Activated CD4-positive, alpha-beta T cell treated with anti-CD3 and anti-CD28 coated beads, Interleukin-2, amount 10 ng/mL, durations not matched to agents 7 days and 5 days (primary cell): ENCODE measurements at regions not wholly inside any gene's neighbourhood (a gene's known extent, or its start where the extent isn't known, plus 50 kb on each side); places are given as distances from the start of the nearest gene placed in this dataset.

Experiments used
- CTCF ChIA-PET: fragments of 350-600 bp; sonication (Branson Sonifier 250); formaldehyde crosslinking; loops from one replicate; lab custom pipeline; 2021; ENCODE audit warnings: antibody characterized with exemption; lab: Charles Lee
- POLR2A ChIA-PET: fragments of 350-600 bp; sonication (Branson Sonifier 250); formaldehyde crosslinking; loops from one replicate; lab custom pipeline; 2021; ENCODE audit warnings: antibody characterized with exemption; lab: Charles Lee
- DNase-seq: peaks from one replicate; pipeline ENCODE4 v3.0.0-alpha.2; 2020
- H3K27ac Mint-ChIP-seq: one replicate; pipeline ENCODE4 v1.8.0; 2021; ENCODE audit warnings: mild to moderate bottlenecking, moderate library complexity, mixed read lengths
- H3K27me3 Mint-ChIP-seq: one replicate; pipeline ENCODE4 v1.8.0; 2021; ENCODE audit warnings: mixed read lengths
- H3K36me3 Mint-ChIP-seq: one replicate; pipeline ENCODE4 v1.8.0; 2021; ENCODE audit warnings: low read depth, mixed read lengths
- H3K4me1 Mint-ChIP-seq: one replicate; pipeline ENCODE4 v1.8.0; 2021; ENCODE audit warnings: mixed read lengths
- H3K4me3 Mint-ChIP-seq: one replicate; pipeline ENCODE4 v1.8.0; 2021; ENCODE audit warnings: mild to moderate bottlenecking, moderate library complexity, mixed read lengths
- H3K9me3 Mint-ChIP-seq: one replicate; pipeline ENCODE4 v1.8.0; 2021; ENCODE audit warnings: mixed read lengths

DNA sequence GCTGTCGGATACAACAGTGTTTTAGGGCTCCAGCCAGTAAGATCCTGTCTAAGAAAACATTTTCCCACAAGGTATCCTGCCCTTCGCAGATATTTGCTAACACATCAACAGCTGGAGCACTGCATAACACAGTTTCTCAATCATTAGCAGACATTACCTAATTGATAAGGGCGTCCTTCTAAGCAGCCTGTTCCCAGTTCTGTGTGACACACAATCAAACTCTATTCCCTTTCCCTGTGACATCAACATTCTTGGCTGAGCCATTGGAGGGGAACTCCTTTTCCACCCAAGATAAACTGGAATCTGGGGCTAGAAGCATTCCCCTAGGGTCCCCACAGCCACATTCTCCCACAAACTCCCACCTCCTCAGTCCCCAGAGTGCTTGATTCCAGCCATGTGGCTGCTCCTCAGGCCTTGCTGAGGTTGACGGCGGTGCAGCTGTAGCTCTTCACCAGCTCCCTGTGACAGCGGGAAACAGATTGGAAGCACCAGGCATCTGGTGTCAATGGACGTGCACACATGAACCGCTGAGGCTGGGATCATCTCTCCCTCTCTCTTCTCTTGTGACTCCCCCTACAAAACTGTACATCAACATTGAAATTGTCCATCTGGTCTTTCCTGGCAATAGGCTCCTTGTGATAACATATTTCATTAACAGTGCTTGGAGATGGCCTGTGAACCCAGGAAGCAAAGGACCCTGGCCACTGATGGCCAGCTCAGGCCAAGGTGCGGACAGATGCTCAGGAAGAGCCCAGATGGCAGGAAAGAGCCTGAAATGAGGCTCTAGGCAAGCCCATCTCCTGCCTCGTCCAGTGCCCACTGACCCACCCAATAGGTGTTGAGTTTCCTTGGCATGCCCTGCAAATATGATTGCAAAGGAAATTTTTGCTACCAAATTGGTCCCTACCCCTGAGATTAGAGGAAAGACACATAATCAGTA lies 131.1 kb upstream of the TBX20 start:
- Mint-ChIP-seq H3K27ac (no peak overlapping the region), H3K9me3 (no peaks in the 10 kb centered on the region), H3K27me3 (peaks cover 19% of the 10 kb centered on the region), H3K4me1 (no peaks in the 10 kb centered on the region), H3K4me3 (no peak overlapping the region), H3K36me3 (no peaks in the 10 kb centered on the region)
- ChIA-PET CTCF (no interaction called here), POLR2A (no interaction called here)
- no peak for DNase-seq

DNA sequence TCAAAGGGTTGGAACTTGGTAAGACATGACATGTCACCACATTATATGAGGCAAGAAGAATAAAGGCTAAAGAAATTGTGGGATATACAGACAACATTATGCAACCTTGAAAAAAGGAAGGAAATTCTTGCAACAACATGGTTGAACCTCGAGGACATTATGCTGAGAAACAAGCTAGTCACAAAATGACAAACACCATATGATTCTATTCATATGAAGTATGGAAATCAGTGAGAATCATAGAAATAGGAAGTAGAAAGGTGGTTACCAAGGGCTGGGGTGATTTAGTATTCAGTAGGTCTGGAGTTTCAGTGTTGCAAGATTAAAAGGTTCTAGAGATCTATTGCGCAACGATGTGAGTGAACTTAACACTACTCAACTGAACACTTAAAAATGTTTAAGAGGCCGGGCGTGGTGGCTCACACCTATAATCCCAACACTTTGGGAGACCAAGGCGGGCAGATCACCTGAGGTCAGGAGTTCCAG lies 126.9 kb upstream of the TBX20 start:
- Mint-ChIP-seq H3K27ac (no peak overlapping the region), H3K36me3 (no peaks in the 10 kb centered on the region), H3K9me3 (no peaks in the 10 kb centered on the region), H3K4me1 (no peaks in the 10 kb centered on the region), H3K27me3 (peaks cover 23% of the 10 kb centered on the region), H3K4me3 (no peak overlapping the region)
- DNase-seq = no peak
- ChIA-PET POLR2A (no interaction called here), CTCF (no interaction called here)

DNA sequence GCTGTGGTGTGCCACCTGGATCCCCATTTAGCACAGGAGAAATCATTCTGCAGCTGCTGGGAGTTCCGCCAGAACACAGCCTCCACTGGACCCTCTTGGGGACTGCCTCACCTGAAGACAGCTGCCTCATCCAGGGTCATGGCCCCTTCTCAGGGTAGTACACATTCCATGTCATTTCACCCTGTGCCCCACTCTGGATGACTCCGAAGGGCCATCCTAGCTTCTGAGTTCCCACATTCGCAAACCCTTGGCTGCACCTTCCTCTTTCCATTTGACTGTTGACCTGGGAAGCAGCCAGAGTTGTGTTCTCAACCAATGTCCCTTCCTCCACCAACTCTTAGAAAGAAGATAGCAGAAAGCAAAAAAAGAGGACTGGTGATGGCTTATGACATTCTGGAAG lies 125.6 kb upstream of the TBX20 start:
- no peak for DNase-seq

DNA sequence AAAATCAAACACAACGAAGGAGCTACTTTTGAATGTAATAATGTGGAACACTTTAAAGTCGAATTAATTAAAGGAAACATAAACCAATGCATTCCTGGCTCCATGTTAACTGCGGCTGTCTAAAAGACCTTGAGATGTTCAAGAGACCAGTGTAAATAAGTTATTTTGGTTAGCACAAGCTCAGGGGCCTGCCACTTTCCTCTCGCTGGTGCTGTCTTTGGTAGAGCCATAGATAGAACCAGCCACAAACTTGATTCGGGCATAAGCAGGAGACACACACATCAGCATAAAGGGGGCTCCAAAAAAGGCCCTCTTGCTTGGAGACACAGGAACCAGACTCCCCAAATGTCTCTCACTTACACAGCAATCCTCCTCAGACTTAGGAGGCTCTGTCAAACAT lies 121.6 kb upstream of the TBX20 start:
- no peaks in the 10 kb centered on the region for H3K9me3 Mint-ChIP-seq
- no peak overlapping the region for H3K4me3 Mint-ChIP-seq
- H3K4me1 Mint-ChIP-seq = no peaks in the 10 kb centered on the region
- POLR2A ChIA-PET = no interaction called here
- no peak for DNase-seq
- CTCF ChIA-PET = interaction anchor here (0.6 kb wide), 1 partner anchor 991 kb away, joined by 3 read pairs; no protein-coding TSS in a partner anchor
- no peak overlapping the region for H3K27ac Mint-ChIP-seq
- no peaks in the 10 kb centered on the region for H3K36me3 Mint-ChIP-seq
- H3K27me3 Mint-ChIP-seq = peaks cover 5% of the 10 kb centered on the region

More for the DNA sequence above, 125.6 kb upstream of the TBX20 start:
- no peak overlapping the region for H3K4me3 Mint-ChIP-seq
- no peaks in the 10 kb centered on the region for H3K36me3 Mint-ChIP-seq
- H3K9me3 Mint-ChIP-seq = no peaks in the 10 kb centered on the region
- no peaks in the 10 kb centered on the region for H3K4me1 Mint-ChIP-seq
- no peak overlapping the region for H3K27ac Mint-ChIP-seq
- ChIA-PET POLR2A (no interaction called here), CTCF (no interaction called here)
- peaks cover 15% of the 10 kb centered on the region for H3K27me3 Mint-ChIP-seq

DNA sequence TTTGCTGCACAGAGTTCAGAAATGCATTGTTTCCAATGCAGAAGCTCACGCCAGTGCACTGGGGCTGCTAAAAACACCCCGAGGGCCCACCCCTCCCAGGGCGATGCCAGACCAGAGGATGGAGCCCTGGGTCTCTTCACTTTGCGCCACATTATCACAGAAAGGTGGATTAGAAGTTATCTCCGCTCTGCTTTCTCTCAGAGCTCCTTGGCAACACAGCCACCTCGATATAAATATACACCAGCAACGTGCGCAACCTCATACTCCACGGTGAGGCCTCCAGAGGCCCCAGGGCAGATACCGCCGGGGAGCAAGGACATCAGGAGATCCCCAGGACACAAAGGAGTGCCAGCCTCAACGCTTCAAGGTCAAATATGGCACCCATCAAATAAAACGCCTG lies 121.0 kb upstream of the TBX20 start:
- CTCF ChIA-PET = interaction anchor here (0.6 kb wide), 1 partner anchor 990 kb away, joined by 3 read pairs; no protein-coding TSS in a partner anchor
- Mint-ChIP-seq H3K4me3 (no peak overlapping the region), H3K36me3 (no peaks in the 10 kb centered on the region), H3K9me3 (no peaks in the 10 kb centered on the region), H3K27ac (no peak overlapping the region), H3K4me1 (no peaks in the 10 kb centered on the region), H3K27me3 (peaks cover 3% of the 10 kb centered on the region)
- no peak for DNase-seq
- POLR2A ChIA-PET = no interaction called here

DNA sequence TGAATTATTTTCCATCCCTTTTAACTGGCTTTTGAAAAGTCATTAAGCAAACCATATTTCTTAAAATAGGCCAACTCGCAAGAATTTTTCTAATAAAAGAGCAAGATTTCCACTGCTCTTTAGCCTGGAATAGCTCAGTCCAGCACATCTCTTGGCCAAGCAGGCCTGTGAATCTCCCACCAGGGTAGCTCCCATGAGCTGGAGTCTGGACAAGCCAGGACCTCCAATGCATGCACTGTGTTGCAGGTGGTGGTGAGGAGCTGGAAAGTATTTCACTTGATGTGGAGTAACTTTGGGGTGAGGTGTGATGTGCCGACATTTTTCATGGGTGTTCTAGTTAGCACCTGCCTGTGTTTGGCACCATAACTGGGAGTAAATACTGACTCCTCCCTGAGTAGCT lies 117.3 kb upstream of the TBX20 start:
- DNase-seq = no peak
- no peaks in the 10 kb centered on the region for H3K36me3 Mint-ChIP-seq
- no peak overlapping the region for H3K4me3 Mint-ChIP-seq
- no peaks in the 10 kb centered on the region for H3K9me3 Mint-ChIP-seq
- no peaks in the 10 kb centered on the region for H3K4me1 Mint-ChIP-seq
- ChIA-PET POLR2A (no interaction called here), CTCF (no interaction called here)
- no peaks in the 10 kb centered on the region for H3K27me3 Mint-ChIP-seq
- H3K27ac Mint-ChIP-seq = no peak overlapping the region

DNA sequence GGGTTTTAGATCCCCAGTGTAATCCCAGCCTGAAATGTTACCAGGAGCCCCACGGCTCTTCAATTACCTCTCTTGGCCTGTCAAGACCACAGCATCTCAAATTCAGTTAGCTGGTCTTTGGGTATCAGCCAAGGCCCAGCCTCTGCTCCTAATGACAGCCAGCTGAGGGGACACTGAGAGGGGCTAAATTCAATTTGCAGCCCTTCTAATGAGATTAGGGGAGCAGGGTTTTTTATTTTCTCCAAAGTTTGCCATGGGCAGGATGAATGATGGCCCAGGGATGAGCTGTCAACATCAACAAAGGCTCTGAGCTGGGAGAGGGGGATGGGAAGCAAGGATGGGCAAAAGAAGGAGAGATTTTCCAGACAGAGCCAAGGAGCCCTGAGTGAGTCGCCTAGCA lies 116.8 kb upstream of the TBX20 start:
- ChIA-PET POLR2A (no interaction called here), CTCF (no interaction called here)
- H3K27ac Mint-ChIP-seq = no peak overlapping the region
- H3K36me3 Mint-ChIP-seq = no peaks in the 10 kb centered on the region
- no peak for DNase-seq
- no peak overlapping the region for H3K4me3 Mint-ChIP-seq
- no peaks in the 10 kb centered on the region for H3K4me1 Mint-ChIP-seq
- no peaks in the 10 kb centered on the region for H3K27me3 Mint-ChIP-seq
- no peaks in the 10 kb centered on the region for H3K9me3 Mint-ChIP-seq

DNA sequence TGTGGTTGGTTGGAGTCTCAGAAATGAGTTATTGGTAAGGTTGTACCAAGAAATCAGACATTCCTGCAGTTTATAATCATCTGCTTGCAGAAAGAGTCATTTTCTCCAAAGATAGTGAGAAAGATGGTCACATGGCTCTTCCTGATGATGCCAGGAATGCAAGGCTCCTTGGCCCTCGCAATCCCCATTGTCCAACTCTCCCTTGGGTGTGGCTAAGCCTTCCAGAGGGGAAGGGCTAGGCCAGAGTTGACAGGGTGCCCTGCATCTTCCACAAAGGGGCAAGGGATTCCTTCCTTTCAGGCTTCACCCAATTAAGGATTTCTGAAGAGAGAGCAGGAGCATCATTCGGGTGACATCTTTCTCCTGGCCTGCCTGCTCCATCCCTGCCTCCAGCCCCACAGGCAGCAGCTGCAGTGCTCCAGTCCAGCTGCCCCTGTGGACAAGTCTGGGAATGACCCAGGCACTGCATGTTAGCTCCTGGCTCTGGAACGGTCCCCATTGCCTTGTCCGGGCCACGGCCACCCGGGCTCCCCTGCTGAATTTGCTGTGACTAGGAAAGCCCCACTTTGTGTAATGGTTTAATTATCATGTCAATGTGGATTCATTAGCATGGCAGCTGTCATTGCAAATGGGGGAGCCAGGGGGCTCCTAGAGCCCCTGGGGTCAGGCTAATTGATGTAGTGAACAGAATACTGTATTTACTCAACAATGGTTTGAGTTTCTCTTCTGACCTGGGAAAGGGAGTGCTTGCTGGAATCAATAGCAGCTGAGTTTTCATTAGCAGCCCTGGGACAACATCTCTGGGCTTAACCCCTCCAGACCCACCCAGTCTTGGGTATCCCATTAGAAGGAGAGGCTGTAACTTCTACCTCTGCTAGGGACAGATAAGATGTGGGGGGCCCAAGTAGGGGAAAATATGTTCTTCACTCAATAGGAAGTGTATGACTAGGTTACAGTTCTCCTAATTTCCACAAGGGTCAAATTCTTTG lies 112.6 kb upstream of the TBX20 start:
- CTCF ChIA-PET = no interaction called here
- H3K4me3 Mint-ChIP-seq = no peak overlapping the region
- POLR2A ChIA-PET = no interaction called here

DNA sequence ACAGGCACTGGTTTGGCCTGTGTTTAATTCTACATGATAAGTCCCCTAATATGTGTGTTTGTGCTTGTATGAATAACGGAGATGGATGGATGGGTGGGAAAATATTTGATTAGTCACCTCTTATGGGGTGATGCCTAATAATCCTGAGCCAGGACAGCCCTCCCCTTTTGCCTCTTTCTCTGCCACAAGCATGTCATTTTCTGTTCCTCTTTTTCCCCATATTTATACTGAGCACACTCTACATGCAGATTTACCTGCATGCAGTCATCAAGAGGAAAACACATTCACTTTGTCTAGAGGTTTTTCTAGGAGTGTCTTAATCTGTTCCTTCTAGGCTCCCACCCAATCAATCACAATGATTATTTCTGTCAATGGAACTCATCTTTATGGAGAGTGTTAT lies 111.6 kb upstream of the TBX20 start:
- POLR2A ChIA-PET = no interaction called here
- DNase-seq = no peak
- Mint-ChIP-seq H3K27me3 (no peaks in the 10 kb centered on the region), H3K9me3 (no peaks in the 10 kb centered on the region), H3K4me1 (no peaks in the 10 kb centered on the region), H3K4me3 (no peak overlapping the region), H3K36me3 (no peaks in the 10 kb centered on the region), H3K27ac (no peak overlapping the region)
- CTCF ChIA-PET = no interaction called here

More for the DNA sequence above, 112.6 kb upstream of the TBX20 start:
- H3K27ac Mint-ChIP-seq = no peak overlapping the region
- no peaks in the 10 kb centered on the region for H3K9me3 Mint-ChIP-seq
- H3K4me1 Mint-ChIP-seq = no peaks in the 10 kb centered on the region
- no peak for DNase-seq
- no peaks in the 10 kb centered on the region for H3K36me3 Mint-ChIP-seq
- no peaks in the 10 kb centered on the region for H3K27me3 Mint-ChIP-seq

DNA sequence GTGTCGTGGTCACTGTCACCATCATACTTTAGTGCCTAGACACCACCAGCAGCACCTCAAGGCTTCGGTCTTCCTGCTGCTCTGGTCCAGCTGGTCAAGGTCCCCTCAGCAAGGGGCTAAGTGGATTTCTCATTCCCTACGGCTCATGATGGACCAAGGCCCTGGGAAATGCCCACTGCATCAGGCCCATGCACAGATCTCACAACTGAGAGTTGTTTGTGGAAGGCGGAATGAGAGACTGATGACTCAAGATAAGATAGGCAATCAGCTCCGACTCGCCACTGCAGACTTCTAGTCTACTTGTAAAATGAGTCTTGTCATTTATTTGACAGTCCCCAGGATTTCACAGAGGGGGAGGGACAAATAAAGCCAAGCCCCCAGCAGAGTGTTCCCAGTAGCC lies 108.4 kb upstream of the TBX20 start:
- no peaks in the 10 kb centered on the region for H3K9me3 Mint-ChIP-seq
- no peak overlapping the region for H3K4me3 Mint-ChIP-seq
- H3K27ac Mint-ChIP-seq = no peak overlapping the region
- DNase-seq = no peak
- no peaks in the 10 kb centered on the region for H3K4me1 Mint-ChIP-seq
- no peaks in the 10 kb centered on the region for H3K27me3 Mint-ChIP-seq
- H3K36me3 Mint-ChIP-seq = no peaks in the 10 kb centered on the region
- ChIA-PET CTCF (no interaction called here), POLR2A (no interaction called here)

DNA sequence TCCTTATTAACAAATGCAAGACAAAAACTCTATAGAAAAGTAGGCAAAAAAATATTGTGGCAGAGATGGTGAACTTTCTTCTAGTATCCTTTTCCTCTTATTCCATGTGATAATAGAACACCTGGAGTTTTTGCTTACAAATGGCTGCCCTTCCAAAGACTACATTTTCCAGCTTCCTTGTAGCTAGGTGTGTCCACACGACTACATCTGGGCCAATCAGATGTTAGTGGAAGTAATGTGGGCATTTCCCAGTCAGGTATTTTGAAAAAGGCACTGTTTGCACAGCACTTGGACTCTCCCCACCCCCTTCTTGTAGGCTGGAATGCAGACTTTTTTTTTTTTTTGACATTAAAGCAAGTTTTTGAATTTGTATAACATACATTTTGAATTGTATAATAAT lies 105.5 kb upstream of the TBX20 start:
- Mint-ChIP-seq H3K36me3 (no peaks in the 10 kb centered on the region), H3K4me1 (no peaks in the 10 kb centered on the region), H3K27ac (no peak overlapping the region), H3K9me3 (no peaks in the 10 kb centered on the region), H3K4me3 (no peak overlapping the region), H3K27me3 (no peaks in the 10 kb centered on the region)
- CTCF ChIA-PET = no interaction called here
- no peak for DNase-seq
- POLR2A ChIA-PET = no interaction called here

DNA sequence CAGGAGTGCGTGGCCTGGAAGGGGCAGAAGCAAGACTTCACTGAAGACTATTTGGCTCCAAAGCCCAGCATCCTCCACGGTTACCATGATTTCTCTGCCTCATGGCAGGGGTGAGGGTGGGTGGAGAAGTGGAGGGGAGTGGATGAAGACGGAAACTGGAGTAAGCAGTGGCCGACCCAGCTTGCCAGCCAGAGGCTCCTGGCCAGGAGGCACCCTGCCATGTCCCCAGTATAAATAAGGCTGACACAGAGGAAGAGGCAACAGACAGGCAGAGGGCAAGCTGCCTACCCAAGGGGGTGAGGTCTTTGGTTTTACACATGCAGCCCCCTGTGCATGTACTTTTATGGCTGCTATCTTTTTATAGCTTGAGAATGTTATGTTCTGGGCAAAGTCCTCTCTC lies 102.6 kb upstream of the TBX20 start:
- no peaks in the 10 kb centered on the region for H3K4me1 Mint-ChIP-seq
- H3K4me3 Mint-ChIP-seq = no peak overlapping the region
- CTCF ChIA-PET = interaction anchor here (1.1 kb wide), 1 partner anchor 8 kb away, joined by 3 read pairs; no protein-coding TSS in a partner anchor
- H3K27me3 Mint-ChIP-seq = no peaks in the 10 kb centered on the region
- no peak overlapping the region for H3K27ac Mint-ChIP-seq
- no peaks in the 10 kb centered on the region for H3K36me3 Mint-ChIP-seq
- no peaks in the 10 kb centered on the region for H3K9me3 Mint-ChIP-seq
- no peak for DNase-seq
- POLR2A ChIA-PET = no interaction called here

DNA sequence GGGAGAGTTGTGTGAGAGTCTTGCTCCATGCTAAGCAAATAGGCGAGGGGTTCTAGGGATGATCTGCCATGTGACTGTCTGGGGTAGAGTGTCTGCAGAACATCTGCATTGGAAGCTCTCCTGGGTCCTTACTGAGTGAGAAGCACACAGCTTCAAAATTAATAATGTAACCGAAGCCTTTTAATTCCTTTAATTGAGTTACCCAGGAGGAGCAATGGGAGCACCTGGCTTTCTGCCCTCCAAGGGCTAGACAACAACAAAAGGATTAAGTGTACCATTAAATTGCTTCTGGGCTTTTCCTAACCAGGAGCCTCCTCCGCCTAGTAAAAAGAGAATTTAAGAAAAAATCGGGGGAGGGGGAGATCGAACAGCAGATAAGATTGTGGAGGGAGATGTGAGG lies 102.0 kb upstream of the TBX20 start:
- no peaks in the 10 kb centered on the region for H3K27me3 Mint-ChIP-seq
- no peaks in the 10 kb centered on the region for H3K36me3 Mint-ChIP-seq
- no peaks in the 10 kb centered on the region for H3K9me3 Mint-ChIP-seq
- H3K27ac Mint-ChIP-seq = no peak overlapping the region
- no peak overlapping the region for H3K4me3 Mint-ChIP-seq
- CTCF ChIA-PET = no interaction called here
- no peaks in the 10 kb centered on the region for H3K4me1 Mint-ChIP-seq
- POLR2A ChIA-PET = no interaction called here
- no peak for DNase-seq
